Ovary (tissue), 7 donors: ENCODE measurements at regions not wholly inside any gene's neighbourhood (a gene's known extent, or its start where the extent isn't known, plus 50 kb on each side); places are given as distances from the start of the nearest gene placed in this dataset.

Experiments
- DNase-seq, 5 donors: peaks; one replicate each; pipeline ENCODE4 v3.0.0-alpha.2; 2019 to 2020
- H3K27ac ChIP-seq, 2 donors: fragments of 200-600 bp; one replicate each; pipeline versions ENCODE4 v1.5.1 to v1.8.0; 2019 to 2022
- H3K27me3 ChIP-seq: fragments of 200-600 bp; one replicate; pipeline ENCODE4 v1.8.0; 2022
- H3K36me3 ChIP-seq: fragments of 200-600 bp; sonication (generic); one replicate; pipeline ENCODE4 v1.5.1; 2019
- H3K4me1 ChIP-seq: one replicate; pipeline ENCODE4 v1.8.1; 2013; ENCODE audit warnings: mild to moderate bottlenecking, moderate library complexity; ENCODE audit not compliant: insufficient read depth
- H3K4me3 ChIP-seq: fragments of 200-600 bp; sonication (generic); one replicate; pipeline ENCODE4 v1.5.1; 2017
- H3K9me3 ChIP-seq, 2 donors: fragments of 200-600 bp in 1 of 2; sonication (generic) in 1 of 2; one replicate each; pipeline versions ENCODE4 v1.5.1 to v1.8.1; 2013 to 2019; ENCODE audit warnings: mild to moderate bottlenecking in 1 of 2, moderate library complexity in 1 of 2
- EP300 ChIP-seq: sonication (generic); formaldehyde crosslinking; IDR thresholded peaks from one replicate; pipeline ENCODE4 v1.6.1; 2017; ENCODE audit warnings: antibody characterized with exemption
- POLR2A ChIP-seq: fragments of 450-650 bp; IDR thresholded peaks from one replicate; pipeline ENCODE4 v1.6.1; 2017; ENCODE audit warnings: antibody characterized with exemption, mild to moderate bottlenecking, moderate library complexity
- WGBS, 3 donors: extraction: QIAGEN DNeasy Blood & Tissue Kit in 1 of 3; methylation state at CpG; one replicate each; pipeline versions ENCODE4 v1.1.5 to v1.1.7; 2013 to 2017; 5-methylcytosine and 5-hydroxymethylcytosine counted together
- intact Hi-C, 4 donors: fragments of 100-400 bp; cut with DNase I; formaldehyde crosslinking; loops; one replicate each; pipeline versions ENCODE4 v1.11.0 to v1.15.1; 2022 to 2023
- TF ChIP-seq, protein P1 (sequence below), 3 donors: fragments of 450-650 bp in 2 of 3; fragments of 200-600 bp in 1 of 3; IDR thresholded peaks; one replicate each; pipeline versions ENCODE4 v1.5.1 to v1.8.0; 2016 to 2022; ENCODE audit warnings: antibody characterized with exemption in 3 of 3, mild to moderate bottlenecking in 1 of 3
- donor health status: DM: no; HTN: no; CAD: no; lungs with moderate emphysema.
- donor health status: DM: no; HTN: no; CAD: no.
- donor health status: Bipolar disorder and iron deficiency.
- donor health status: DM: no; HTN: no; CAD: no.
- donor health status: DM: yes; HTN: yes; CAD: no.

DNA sequence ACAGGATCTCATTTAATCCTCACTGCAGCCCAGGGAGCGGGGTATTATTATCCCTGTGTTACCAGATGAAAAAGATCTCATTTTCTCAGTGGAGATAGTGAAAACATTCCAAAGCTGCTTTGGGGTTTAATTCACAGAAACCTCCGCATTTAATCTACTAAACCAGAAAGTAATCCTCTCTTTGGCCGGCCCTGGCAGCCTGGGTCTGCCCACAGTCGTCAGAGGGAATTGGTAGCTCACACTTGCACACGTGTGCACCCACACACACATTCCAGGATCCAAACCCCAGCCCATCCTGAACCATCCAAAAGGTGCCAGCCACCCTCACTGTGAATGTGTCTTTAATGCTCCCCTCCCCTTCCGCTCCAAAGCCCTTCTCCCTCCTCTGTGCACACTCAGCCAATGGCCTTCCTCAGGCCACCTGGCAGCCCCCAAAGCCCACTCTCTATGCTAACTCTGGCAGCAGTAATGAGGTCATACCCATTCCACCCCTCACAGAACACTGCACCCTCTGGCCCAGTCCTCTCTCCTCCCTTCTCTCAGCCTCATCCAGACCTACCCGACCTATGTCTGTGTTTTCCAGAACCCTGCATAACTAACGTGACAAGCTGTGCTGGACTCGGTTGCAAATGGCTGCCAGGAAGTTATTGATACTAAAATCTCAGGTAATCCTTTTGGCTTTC lies 466.2 kb downstream of the SOX6 start:
- Histone ChIP-seq H3K36me3 (no peaks in the 10 kb centered on the region), H3K27ac (no peak overlapping the region), H3K4me3 (no peak overlapping the region), H3K27me3 (no peaks in the 10 kb centered on the region), H3K9me3 (no peaks in the 10 kb centered on the region), H3K4me1 (peaks cover 5% of the 10 kb centered on the region)
- DNase-seq, result no peak
- TF ChIP-seq EP300 (no peak), POLR2A (no peak)
- TF ChIP-seq, protein P1, sequence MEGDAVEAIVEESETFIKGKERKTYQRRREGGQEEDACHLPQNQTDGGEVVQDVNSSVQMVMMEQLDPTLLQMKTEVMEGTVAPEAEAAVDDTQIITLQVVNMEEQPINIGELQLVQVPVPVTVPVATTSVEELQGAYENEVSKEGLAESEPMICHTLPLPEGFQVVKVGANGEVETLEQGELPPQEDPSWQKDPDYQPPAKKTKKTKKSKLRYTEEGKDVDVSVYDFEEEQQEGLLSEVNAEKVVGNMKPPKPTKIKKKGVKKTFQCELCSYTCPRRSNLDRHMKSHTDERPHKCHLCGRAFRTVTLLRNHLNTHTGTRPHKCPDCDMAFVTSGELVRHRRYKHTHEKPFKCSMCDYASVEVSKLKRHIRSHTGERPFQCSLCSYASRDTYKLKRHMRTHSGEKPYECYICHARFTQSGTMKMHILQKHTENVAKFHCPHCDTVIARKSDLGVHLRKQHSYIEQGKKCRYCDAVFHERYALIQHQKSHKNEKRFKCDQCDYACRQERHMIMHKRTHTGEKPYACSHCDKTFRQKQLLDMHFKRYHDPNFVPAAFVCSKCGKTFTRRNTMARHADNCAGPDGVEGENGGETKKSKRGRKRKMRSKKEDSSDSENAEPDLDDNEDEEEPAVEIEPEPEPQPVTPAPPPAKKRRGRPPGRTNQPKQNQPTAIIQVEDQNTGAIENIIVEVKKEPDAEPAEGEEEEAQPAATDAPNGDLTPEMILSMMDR (IDR thresholded peaks at IDR 0.05), result no peak
- WGBS, 3 donors, result 29 to 38% (median 31%) methylated on average over 9 of the region's 9 CpGs
- intact Hi-C loops, result no loop called here

DNA sequence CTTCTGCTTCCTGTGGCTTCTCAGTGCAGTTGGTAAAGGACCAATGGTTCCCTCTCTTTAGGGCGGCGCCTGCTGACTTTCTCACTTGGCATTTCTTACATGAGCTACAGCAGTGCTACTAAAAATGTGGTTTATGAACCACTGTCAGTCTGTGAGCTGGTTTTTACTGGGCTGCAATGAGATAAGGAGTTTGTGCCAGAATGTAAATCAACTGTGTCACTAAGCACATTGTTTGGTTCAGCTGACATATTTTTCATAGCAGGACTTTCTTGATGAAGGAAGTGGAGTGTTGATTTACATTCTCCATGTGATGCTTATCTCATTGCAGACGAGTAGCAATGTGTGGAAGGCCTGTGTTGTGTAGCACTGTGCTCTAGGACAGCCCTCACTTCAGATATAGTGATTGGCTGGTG lies 463.3 kb downstream of the SOX6 start:
- H3K27me3 ChIP-seq, result no peaks in the 10 kb centered on the region
- TF ChIP-seq, protein P1 (IDR thresholded peaks at IDR 0.05), result no peak
- TF ChIP-seq POLR2A (no peak), EP300 (no peak)
- H3K36me3 ChIP-seq, result no peaks in the 10 kb centered on the region
- no peak overlapping the region for H3K4me3 ChIP-seq
- no peak overlapping the region for H3K27ac ChIP-seq
- intact Hi-C loops, result no loop called here
- H3K4me1 ChIP-seq, result peaks cover 5% of the 10 kb centered on the region
- DNase-seq, result no peak
- H3K9me3 ChIP-seq, result no peaks in the 10 kb centered on the region
- WGBS, 3 donors, result 32 to 51% (median 41%) methylated on average over 3 of the region's 3 CpGs

DNA sequence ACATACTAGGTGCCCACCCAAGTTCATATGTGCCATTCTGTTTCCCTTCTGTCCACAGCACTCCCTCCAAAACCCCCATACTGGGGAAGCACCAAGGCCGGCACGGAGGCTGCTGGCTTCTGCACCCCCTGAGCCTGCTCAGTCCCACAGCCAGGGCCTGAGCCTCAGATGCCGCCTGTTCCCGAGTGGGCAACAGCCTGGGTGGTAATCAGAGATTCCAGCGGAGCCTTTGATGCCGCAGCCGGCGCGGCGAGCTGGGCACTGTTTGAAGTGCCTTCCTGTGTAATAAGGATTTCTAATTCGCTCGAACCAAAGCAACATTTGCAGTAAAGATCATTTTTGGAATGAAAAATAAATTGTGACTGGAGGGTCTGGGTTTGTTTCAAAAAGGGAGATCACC lies 460.3 kb downstream of the SOX6 start:
- no peak overlapping the region for H3K4me3 ChIP-seq
- no peaks in the 10 kb centered on the region for H3K36me3 ChIP-seq
- H3K27me3 ChIP-seq, result no peaks in the 10 kb centered on the region
- 77 to 95% (median 93%) methylated on average over 12 of the region's 12 CpGs for WGBS, 3 donors
- TF ChIP-seq, protein P1 (IDR thresholded peaks at IDR 0.05), result no peak
- intact Hi-C loops, result no loop called here
- no peak overlapping the region for H3K27ac ChIP-seq
- H3K4me1 ChIP-seq, result no peaks in the 10 kb centered on the region
- DNase-seq, result no peak
- no peaks in the 10 kb centered on the region for H3K9me3 ChIP-seq

DNA sequence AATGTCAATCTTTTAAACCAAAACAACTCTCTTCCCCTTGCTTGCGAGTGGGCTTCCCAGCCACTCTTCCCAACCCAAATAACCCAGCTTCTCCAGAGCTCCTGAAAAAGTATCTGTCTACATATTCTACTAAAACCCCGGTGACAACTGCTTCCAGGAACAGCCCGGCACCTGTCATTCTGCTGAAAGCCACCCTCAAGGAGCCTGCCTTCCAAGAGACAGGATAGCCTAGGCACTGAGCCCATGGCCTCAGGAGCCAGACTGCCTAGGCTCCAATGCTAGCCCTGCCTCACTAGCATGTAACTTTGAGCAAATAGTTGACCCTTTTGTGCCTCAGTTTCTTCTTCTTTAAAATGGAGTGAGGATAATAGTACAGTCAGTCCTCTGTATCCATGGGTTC lies 459.8 kb downstream of the SOX6 start:
- TF ChIP-seq, protein P1 (IDR thresholded peaks at IDR 0.05), result no peak
- TF ChIP-seq POLR2A (no peak), EP300 (no peak)
- 92 to 94% (median 93%) methylated on average over 3 of the region's 3 CpGs for WGBS, 3 donors
- no peaks in the 10 kb centered on the region for H3K27me3 ChIP-seq
- no peak overlapping the region for H3K4me3 ChIP-seq
- H3K4me1 ChIP-seq, result no peaks in the 10 kb centered on the region
- H3K9me3 ChIP-seq, result no peaks in the 10 kb centered on the region
- H3K36me3 ChIP-seq, result no peaks in the 10 kb centered on the region
- intact Hi-C loops, result no loop called here
- no peak for DNase-seq
- no peak overlapping the region for H3K27ac ChIP-seq
